HUES6 (cell line): ENCODE measurements at regions not wholly inside any gene's neighbourhood (a gene's known extent, or its start where the extent isn't known, plus 50 kb on each side); places are given as distances from the start of the nearest gene placed in this dataset.
"Not testable (repeated sequence)": the region's sequence is repeated elsewhere in the genome, so short reads cannot be mapped to it uniquely, and the experiment has no call there.

Source experiments
- H3K27ac ChIP-seq: 2 replicates; pipeline ENCODE4 v1.7.0; 2013; ENCODE audit warnings: low read depth, mild to moderate bottlenecking, low read length, inconsistent platforms
- H3K27me3 ChIP-seq: 2 replicates; pipeline ENCODE4 v1.6.1; 2013; ENCODE audit warnings: low read length; ENCODE audit not compliant: control insufficient read depth, insufficient read depth
- H3K36me3 ChIP-seq: 2 replicates; pipeline ENCODE4 v1.6.1; 2013; ENCODE audit warnings: low read length; ENCODE audit not compliant: control insufficient read depth, insufficient read depth
- H3K4me1 ChIP-seq: 2 replicates; pipeline ENCODE4 v1.6.1; 2013; ENCODE audit warnings: low read length; ENCODE audit not compliant: control insufficient read depth, insufficient read depth
- H3K4me3 ChIP-seq: 2 replicates; pipeline ENCODE4 v1.5.1; 2013; ENCODE audit warnings: low read depth, low read length
- H3K9ac ChIP-seq: one replicate; pipeline ENCODE4 v1.6.1; 2013; ENCODE audit warnings: mild to moderate bottlenecking, low read length
- H3K9me3 ChIP-seq: 2 replicates; pipeline ENCODE4 v1.6.1; 2013; ENCODE audit warnings: low read depth, low read length; ENCODE audit not compliant: control insufficient read depth, insufficient read depth

DNA sequence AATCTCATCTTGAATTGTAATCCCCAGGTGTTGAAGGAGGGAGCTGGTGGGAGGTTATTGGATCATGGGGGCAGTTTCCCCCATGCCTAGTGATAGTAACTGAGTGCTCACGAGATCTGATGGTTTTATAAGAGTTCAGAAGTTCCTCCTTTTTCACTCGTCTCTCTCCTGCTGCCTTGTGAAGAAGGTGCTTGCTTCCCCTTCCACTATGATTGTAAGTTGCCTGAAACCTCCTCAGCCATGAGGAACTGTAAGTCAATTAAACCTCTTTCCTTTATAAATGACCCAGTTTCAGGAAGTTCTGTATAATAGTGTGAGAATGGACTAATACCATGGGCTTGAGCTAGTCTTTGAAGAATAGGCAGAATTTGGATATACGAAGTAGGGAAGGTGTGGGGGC is 113.9 kb downstream of the RIN2 start:
- Histone ChIP-seq H3K27me3 (no peaks in the 10 kb centered on the region), H3K4me3 (no peak overlapping the region), H3K9ac (no peak overlapping the region), H3K4me1 (no peaks in the 10 kb centered on the region), H3K27ac (no peak overlapping the region), H3K9me3 (peaks cover 22% of the 10 kb centered on the region), H3K36me3 (no peaks in the 10 kb centered on the region)

DNA sequence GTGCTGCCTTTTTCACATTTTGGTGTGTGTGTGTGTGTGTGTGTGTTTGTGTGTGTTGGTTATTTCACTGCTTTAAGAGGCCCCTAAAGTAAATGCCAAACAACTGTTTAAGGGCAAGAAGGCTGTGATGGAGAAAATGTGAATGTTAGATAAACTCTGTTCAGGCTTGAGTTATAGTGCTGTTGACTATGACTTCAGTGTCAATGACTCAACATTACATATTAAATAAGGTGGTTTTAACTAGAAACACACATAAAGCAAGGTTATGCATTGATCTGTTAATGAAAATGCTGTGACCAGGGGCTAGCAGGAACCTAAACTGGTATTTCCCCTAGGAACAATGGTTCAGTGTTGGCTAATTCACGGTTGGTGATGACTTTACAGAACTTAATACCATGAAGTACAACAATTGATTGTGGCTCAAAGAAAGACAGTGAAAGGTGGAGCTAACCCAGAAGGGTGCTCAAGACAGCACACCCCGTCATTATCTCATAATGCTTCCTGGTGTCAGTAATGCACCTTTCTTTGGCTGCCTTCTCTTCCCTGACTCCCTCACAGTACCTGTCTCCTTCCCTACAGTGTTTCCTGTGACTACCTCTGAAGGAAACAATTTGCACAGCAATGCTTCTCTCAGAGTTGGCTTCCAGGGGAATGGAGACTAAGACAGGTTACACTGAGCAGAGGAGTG is 116.1 kb downstream of the RIN2 start:
- Histone ChIP-seq H3K9me3 (peaks cover 17% of the 10 kb centered on the region), H3K9ac (no peak overlapping the region), H3K36me3 (no peaks in the 10 kb centered on the region), H3K27ac (no peak overlapping the region), H3K4me3 (no peak overlapping the region), H3K4me1 (no peaks in the 10 kb centered on the region; the same call in 1 of the 2 replicates), H3K27me3 (no peaks in the 10 kb centered on the region)

DNA sequence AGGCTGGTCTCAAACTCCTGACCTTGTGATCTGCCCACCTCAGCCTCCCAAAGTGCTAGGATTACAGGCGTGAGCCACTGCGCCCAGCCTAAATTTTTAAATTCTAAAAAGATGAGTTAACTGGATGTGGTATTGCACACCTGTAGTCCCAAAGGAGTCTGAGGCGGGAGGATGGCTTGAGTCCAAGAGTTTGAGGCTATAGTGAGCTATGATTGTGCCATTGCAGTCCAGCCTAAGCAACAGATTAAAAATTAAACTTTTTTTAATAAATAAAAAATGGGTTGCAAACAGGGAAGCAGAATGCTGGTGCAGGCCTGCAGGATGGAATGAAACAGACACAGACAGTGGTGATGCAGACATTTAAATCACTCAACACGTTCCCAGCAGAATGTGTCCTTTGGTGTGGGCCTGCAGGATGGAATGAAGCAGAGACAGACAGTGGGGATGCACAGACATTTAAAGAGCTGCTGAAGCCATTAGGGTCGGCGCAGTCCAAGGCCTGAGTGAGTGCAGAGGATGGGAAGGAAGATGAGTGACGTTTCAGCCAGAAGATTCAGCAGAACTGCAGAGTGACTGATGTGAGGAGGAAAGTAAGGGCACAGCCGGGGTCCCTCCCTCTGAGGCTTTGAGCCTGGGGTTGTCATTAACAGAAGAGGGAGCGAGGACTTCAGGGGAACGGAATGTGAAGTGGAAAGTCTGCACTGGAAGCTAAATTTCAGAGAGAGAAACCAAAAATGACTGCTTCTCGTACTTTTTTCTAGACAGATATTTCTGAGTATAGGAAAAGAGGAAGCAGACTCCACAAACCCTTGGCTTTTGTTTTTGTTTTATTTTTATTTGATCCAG is 117.5 kb downstream of the RIN2 start:
- no peak overlapping the region for H3K27ac ChIP-seq
- no peaks in the 10 kb centered on the region for H3K36me3 ChIP-seq
- no peaks in the 10 kb centered on the region for H3K27me3 ChIP-seq
- peaks cover under 1% of the 10 kb centered on the region; the same call in 1 of the 2 replicates for H3K4me1 ChIP-seq
- peaks cover 17% of the 10 kb centered on the region for H3K9me3 ChIP-seq
- H3K4me3 ChIP-seq, result no peak overlapping the region
- H3K9ac ChIP-seq, result peak overlapping the region; percentile 32

DNA sequence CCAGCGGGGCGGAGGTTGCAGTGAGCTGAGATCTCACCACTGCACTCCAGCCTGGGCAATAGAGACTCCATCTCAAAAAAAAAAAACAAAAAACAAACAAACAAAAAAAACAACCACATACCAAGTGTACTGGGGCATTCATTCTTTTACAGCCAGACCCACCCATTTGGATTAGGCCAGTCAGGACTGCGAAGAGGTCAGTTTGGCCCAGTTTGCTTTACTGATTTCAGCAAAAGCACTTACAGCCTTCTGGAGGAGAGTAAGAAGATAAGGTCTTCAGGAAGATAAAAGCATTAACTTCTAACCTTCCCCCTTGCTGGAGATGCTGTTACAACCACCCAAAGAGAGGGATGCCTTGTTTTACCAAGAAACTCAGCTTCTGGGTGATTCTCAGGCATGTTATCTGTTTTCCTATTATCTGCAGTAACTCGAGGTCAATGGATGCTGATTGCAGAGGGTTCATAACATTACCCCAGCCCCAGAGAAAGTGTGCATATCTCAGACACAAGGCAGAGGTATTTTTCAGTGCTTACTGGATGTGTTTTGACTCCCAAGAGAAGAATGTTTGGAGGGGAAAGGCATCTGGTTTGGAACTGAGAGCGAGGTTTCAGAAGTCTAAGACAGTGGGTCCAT is 118.9 kb downstream of the RIN2 start:
- H3K4me1 ChIP-seq, result peaks cover 7% of the 10 kb centered on the region; the same call in 1 of the 2 replicates

DNA sequence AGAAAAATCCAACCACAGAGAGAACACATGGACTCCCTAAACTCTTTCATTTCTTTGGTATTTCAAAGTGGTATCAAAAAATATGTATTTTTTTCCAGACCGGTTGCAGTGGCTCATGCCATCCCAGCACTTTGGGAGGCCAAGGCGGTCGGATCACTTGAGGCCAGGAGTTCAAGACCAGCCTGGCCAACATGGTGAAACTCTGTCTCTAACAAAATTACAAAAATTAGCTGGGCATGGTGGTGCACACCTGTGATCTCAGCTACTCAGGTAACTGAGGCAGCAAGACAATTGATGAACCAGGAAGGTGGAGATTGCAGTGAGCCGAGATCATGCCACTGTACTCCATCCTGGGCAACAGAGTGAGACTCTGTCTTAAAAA is 121.8 kb downstream of the RIN2 start:
- not testable (repeated sequence) for H3K9me3 ChIP-seq, H3K4me1 ChIP-seq, H3K36me3 ChIP-seq, H3K4me3 ChIP-seq, H3K27ac ChIP-seq, H3K9ac ChIP-seq, H3K27me3 ChIP-seq

More for the DNA sequence above, 118.9 kb downstream of the RIN2 start:
- no peak overlapping the region for H3K9ac ChIP-seq
- H3K4me3 ChIP-seq, result no peak overlapping the region
- H3K27me3 ChIP-seq, result no peaks in the 10 kb centered on the region
- no peak overlapping the region for H3K27ac ChIP-seq
- H3K9me3 ChIP-seq, result peaks cover 17% of the 10 kb centered on the region
- no peaks in the 10 kb centered on the region for H3K36me3 ChIP-seq

DNA sequence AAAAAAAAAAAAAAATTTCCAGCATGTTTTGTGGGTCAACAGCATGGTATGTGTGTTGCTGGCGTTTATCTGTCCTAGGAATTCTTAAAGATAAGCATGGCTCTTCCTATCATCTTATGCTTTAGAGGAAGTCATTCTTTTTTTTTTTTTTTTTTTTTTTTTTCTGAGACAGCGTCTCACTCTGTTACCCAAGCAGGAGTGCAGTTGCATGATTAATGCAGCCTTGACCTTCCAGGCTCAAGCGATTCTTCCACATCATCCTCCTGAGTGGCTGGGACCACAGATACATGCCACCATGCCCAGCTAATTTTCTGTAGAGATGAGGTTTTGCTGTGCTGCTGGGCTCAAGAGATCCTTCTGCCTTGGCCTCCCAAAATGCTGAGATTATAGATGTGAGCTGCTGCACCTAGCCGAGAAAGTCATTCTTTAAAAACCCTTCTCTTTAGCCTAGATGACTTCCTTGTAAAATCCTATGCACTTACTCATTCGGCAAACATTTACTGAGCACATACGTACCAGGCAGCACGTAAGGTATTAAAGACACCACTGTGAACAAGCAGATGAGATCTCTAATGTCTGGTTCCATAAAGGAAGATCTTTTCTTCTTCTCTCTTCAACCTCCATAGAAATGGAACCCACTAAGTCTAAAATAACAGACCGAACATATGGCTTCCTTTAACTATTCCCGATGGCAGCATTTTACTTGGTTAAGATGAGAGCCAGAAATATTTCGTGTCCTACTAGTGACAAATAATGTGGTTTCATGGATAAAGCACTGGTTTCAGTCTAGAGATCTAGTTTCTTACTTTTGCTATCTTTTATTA is 122.4 kb downstream of the RIN2 start:
- Histone ChIP-seq H3K36me3 (no peaks in the 10 kb centered on the region), H3K27me3 (no peaks in the 10 kb centered on the region), H3K9ac (no peak overlapping the region), H3K4me1 (peaks cover 7% of the 10 kb centered on the region; the same call in 1 of the 2 replicates), H3K27ac (no peak overlapping the region), H3K4me3 (no peak overlapping the region), H3K9me3 (no peaks in the 10 kb centered on the region)

DNA sequence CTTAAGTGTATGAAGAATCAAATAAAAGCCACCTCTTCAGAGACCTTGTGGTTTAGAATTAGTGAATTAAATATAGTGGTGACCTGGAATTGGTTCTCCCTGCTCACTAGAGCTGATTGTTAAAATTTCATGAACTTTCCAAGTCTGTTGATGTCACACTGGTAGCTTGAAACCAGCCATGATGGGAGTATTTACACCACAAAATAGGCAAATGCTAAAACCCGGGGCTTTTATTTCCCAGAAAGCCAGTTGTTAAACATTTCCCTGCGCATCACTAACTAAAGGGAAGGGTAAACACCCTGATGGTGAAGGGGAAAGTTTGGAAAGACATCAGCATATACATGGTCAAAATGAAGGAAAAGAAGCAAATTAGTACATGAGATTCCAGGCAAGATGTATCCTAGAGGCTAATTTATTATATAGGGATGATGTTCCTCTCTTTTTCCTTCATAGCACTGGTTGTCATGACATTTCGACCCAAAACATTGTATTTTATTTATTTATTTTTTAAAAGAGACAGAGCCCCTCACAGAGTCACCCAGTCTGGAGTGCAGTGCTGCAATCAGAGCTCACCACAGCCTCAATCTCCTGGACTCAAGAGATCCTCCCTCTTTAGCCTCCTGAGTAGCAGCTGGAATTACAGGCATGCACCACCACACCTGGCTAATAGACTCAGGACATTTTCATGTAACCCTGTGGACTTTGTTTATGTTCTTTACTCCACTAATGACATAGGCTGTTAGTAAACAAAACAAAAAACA is 123.2 kb downstream of the RIN2 start:
- H3K9ac ChIP-seq, result no peak overlapping the region
- H3K4me1 ChIP-seq, result peaks cover 11% of the 10 kb centered on the region; the same call in 1 of the 2 replicates
- H3K27me3 ChIP-seq, result no peaks in the 10 kb centered on the region
- no peaks in the 10 kb centered on the region for H3K36me3 ChIP-seq
- H3K9me3 ChIP-seq, result no peaks in the 10 kb centered on the region
- no peak overlapping the region for H3K4me3 ChIP-seq
- no peak overlapping the region for H3K27ac ChIP-seq

DNA sequence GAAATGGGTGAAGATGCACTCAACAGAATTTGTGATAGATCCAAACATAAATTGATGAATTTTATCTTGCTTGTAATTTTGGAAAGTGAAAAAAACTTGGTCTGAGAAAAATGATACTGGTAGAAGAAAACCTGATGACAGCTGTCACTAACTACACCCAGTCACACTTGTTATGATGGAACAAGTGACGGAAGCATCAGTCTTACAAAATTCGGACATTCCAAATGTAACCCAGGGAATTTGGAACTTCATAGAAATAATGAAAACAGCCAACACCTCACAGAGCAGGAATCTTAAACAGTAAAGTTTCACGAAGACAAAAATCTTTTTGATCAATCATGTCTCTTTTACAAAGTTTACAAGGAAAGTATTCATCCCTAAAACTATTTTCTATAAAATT is 123.9 kb downstream of the RIN2 start:
- Histone ChIP-seq H3K27ac (no peak overlapping the region), H3K36me3 (no peaks in the 10 kb centered on the region), H3K4me1 (peaks cover 12% of the 10 kb centered on the region; the same call in 1 of the 2 replicates), H3K9ac (no peak overlapping the region), H3K27me3 (no peaks in the 10 kb centered on the region), H3K4me3 (no peak overlapping the region), H3K9me3 (no peaks in the 10 kb centered on the region)

DNA sequence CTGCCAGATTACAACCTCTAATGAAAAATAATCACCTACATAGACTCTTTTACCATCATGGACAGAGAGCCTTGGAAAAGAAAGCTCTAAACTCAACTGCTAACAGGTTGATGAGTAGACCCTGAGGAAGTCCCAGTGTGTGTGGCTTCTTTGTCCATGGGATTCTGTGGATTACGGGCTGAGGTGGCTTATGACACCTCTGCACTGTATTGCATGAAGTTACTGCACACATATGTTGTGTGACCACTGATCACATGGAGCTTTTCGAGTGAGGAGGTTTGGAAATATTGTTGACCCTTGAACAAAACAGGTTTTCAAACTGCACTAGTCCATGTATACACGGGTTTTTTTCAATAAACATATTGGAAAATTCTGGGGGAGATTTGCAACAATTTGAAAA is 124.4 kb downstream of the RIN2 start:
- no peaks in the 10 kb centered on the region for H3K9me3 ChIP-seq
- no peak overlapping the region for H3K9ac ChIP-seq
- no peaks in the 10 kb centered on the region for H3K36me3 ChIP-seq
- no peak overlapping the region for H3K4me3 ChIP-seq
- peaks cover 12% of the 10 kb centered on the region; the same call in 1 of the 2 replicates for H3K4me1 ChIP-seq
- no peak overlapping the region for H3K27ac ChIP-seq
- H3K27me3 ChIP-seq, result no peaks in the 10 kb centered on the region

DNA sequence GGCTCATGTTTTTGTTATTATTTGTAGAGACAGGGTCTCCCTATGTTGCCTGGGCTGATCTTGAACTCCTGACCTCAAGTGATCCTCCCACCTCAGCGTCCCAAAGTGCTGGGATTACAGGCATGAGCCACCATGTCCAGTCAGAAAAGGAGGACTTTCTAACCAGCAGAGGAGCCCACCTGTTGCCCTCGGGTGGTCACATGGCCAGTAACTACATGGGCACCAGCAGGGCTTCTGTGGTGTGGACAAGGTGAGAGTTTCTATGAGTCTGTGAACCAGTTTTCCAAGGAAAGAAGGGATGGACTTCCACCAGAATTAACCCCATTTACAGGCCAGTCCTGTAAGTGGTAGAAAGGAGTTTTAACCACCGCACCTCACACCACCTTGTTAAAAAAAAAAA is 125.4 kb downstream of the RIN2 start:
- Histone ChIP-seq H3K36me3 (no peaks in the 10 kb centered on the region), H3K27ac (no peak overlapping the region), H3K27me3 (no peaks in the 10 kb centered on the region), H3K4me1 (peaks cover 12% of the 10 kb centered on the region; the same call in 1 of the 2 replicates), H3K9me3 (no peaks in the 10 kb centered on the region), H3K4me3 (no peak overlapping the region), H3K9ac (no peak overlapping the region)
